HEK293 (cell line): ENCODE measurements at regions not wholly inside any gene's neighbourhood (a gene's known extent, or its start where the extent isn't known, plus 50 kb on each side); places are given as distances from the start of the nearest gene placed in this dataset.

Experiments
- CTCF ChIA-PET: fragments of 350-600 bp; formaldehyde crosslinking; extraction: SDS; loops from one replicate; lab custom pipeline; 2021; ENCODE audit warnings: antibody characterized with exemption; lab: Yijun Ruan, JAX
- POLR2A ChIA-PET: fragments of 300-600 bp; formaldehyde crosslinking; extraction: SDS; loops from one replicate; lab custom pipeline; 2020; ENCODE audit warnings: antibody characterized with exemption, inconsistent platforms; lab: Yijun Ruan, JAX
- H3K27ac ChIP-seq: fragments of 200-500 bp; sonication (Bioruptor generic); 2 replicates; pipeline ENCODE4 v1.5.1; 2014; ENCODE audit warnings: low read depth, low read length, control low read depth, inconsistent platforms; ENCODE audit errors: extremely low read depth
- H3K36me3 ChIP-seq, 2 experiments: fragments of 200-500 bp in 1 of 2; sonication (Bioruptor generic) in 1 of 2; 1 replicate in 1 of 2; 2 replicates in 1 of 2; pipeline ENCODE4 v1.5.1; 2014 to 2017; ENCODE audit warnings: inconsistent platforms in 2 of 2, low read length in 2 of 2; ENCODE audit not compliant: control insufficient read depth in 2 of 2, insufficient read depth in 1 of 2
- H3K4me1 ChIP-seq: fragments of 200-500 bp; sonication (Bioruptor generic); 2 replicates; pipeline ENCODE4 v1.5.1; 2014; ENCODE audit warnings: mild to moderate bottlenecking, low read length, inconsistent platforms; ENCODE audit not compliant: control insufficient read depth, insufficient read depth
- H3K4me3 ChIP-seq: 2 replicates; pipeline ENCODE4 v1.5.1; 2011; ENCODE audit warnings: low read depth, mild to moderate bottlenecking, control low read depth, low read length, moderate library complexity
- H3K9me3 ChIP-seq: fragments of 200-500 bp; sonication (Bioruptor generic); 2 replicates; pipeline ENCODE4 v1.5.1; 2014; ENCODE audit warnings: low read depth, low read length, inconsistent platforms; ENCODE audit not compliant: control insufficient read depth, insufficient read depth
- BCL11A ChIP-seq: fragments of 450-650 bp; formaldehyde crosslinking; IDR thresholded peaks from 2 replicates; pipeline ENCODE4 v1.5.1; 2016; ENCODE audit warnings: low read depth, missing biosample characterization, missing genetic modification characterization
- SCRT1 ChIP-seq: fragments of 450-650 bp; formaldehyde crosslinking; IDR thresholded peaks from 2 replicates; pipeline ENCODE4 v1.5.1; 2016; ENCODE audit warnings: missing biosample characterization, missing genetic modification characterization, borderline replicate concordance
- TCF7L2 ChIP-seq: IDR thresholded peaks from 2 replicates; pipeline ENCODE4 v1.6.1; 2011; ENCODE audit warnings: low read depth, mild to moderate bottlenecking, inconsistent platforms, low read length, moderate library complexity, borderline replicate concordance
- WT1 ChIP-seq: fragments of 450-650 bp; formaldehyde crosslinking; IDR thresholded peaks from 2 replicates; pipeline ENCODE4 v1.5.1; 2016; ENCODE audit warnings: missing biosample characterization, missing genetic modification characterization
- ZBTB17 ChIP-seq: fragments of 450-650 bp; formaldehyde crosslinking; IDR thresholded peaks from 2 replicates; pipeline ENCODE4 v1.5.1; 2016; ENCODE audit warnings: missing biosample characterization, missing genetic modification characterization
- ZFP69B ChIP-seq: fragments of 450-650 bp; formaldehyde crosslinking; IDR thresholded peaks from 2 replicates; pipeline ENCODE4 v1.5.1; 2016; ENCODE audit warnings: missing biosample characterization, missing genetic modification characterization
- ZNF138 ChIP-seq: fragments of 450-650 bp; formaldehyde crosslinking; IDR thresholded peaks from 2 replicates; pipeline ENCODE4 v1.5.1; 2016; ENCODE audit warnings: missing biosample characterization, missing genetic modification characterization, borderline replicate concordance
- ZNF16 ChIP-seq: fragments of 450-650 bp; formaldehyde crosslinking; IDR thresholded peaks from 2 replicates; pipeline ENCODE4 v1.5.1; 2016; ENCODE audit warnings: low read depth, missing biosample characterization, missing genetic modification characterization
- ZNF174 ChIP-seq: fragments of 450-650 bp; formaldehyde crosslinking; IDR thresholded peaks from 2 replicates; pipeline ENCODE4 v1.5.0; 2017; ENCODE audit warnings: missing biosample characterization, mild to moderate bottlenecking, missing genetic modification characterization
- ZNF184 ChIP-seq: fragments of 450-650 bp; IDR thresholded peaks from 2 replicates; pipeline ENCODE4 v1.5.1; 2018; ENCODE audit warnings: missing biosample characterization, mild to moderate bottlenecking, missing genetic modification characterization
- ZNF214 ChIP-seq: fragments of 450-650 bp; formaldehyde crosslinking; IDR thresholded peaks from 2 replicates; pipeline ENCODE4 v1.5.1; 2017; ENCODE audit warnings: missing biosample characterization, mild to moderate bottlenecking, missing genetic modification characterization, borderline replicate concordance
- ZNF23 ChIP-seq: fragments of 450-650 bp; formaldehyde crosslinking; IDR thresholded peaks from 2 replicates; pipeline ENCODE4 v1.5.1; 2016; ENCODE audit warnings: missing biosample characterization, missing genetic modification characterization, borderline replicate concordance
- ZNF266 ChIP-seq: fragments of 450-650 bp; formaldehyde crosslinking; IDR thresholded peaks from 2 replicates; pipeline ENCODE4 v1.5.1; 2016; ENCODE audit warnings: missing biosample characterization, missing genetic modification characterization, low read depth
- ZNF274 ChIP-seq, 2 experiments: fragments of 200-500 bp in 1 of 2; fragments of 450-650 bp in 1 of 2; sonication (Bioruptor generic) in 1 of 2; formaldehyde crosslinking in 1 of 2; IDR thresholded peaks; 2 replicates each; pipeline versions ENCODE4 v1.5.1 to v1.6.1; 2014 to 2016; ENCODE audit warnings: borderline replicate concordance in 1 of 2, inconsistent platforms in 1 of 2, low read length in 1 of 2, missing biosample characterization in 1 of 2, missing genetic modification characterization in 1 of 2
- ZNF544 ChIP-seq: fragments of 450-650 bp; formaldehyde crosslinking; IDR thresholded peaks from 2 replicates; pipeline ENCODE4 v1.5.0; 2017; ENCODE audit warnings: missing biosample characterization, missing genetic modification characterization
- ZNF561 ChIP-seq: fragments of 450-650 bp; IDR thresholded peaks from 2 replicates; pipeline ENCODE4 v1.5.1; 2018; ENCODE audit warnings: missing biosample characterization, missing genetic modification characterization, borderline replicate concordance
- ZNF654 ChIP-seq: fragments of 450-650 bp; formaldehyde crosslinking; IDR thresholded peaks from 2 replicates; pipeline ENCODE4 v1.5.1; 2016; ENCODE audit warnings: low read depth, missing biosample characterization, missing genetic modification characterization
- ZNF791 ChIP-seq: fragments of 450-650 bp; formaldehyde crosslinking; IDR thresholded peaks from 2 replicates; pipeline ENCODE4 v1.5.1; 2016; ENCODE audit warnings: missing biosample characterization, missing genetic modification characterization
- TF ChIP-seq, protein P1 (sequence below): fragments of 450-650 bp; formaldehyde crosslinking; IDR thresholded peaks from 2 replicates; pipeline ENCODE4 v1.5.1; 2016; ENCODE audit warnings: missing biosample characterization, missing genetic modification characterization
- TF ChIP-seq, protein P2 (sequence below): fragments of 450-650 bp; formaldehyde crosslinking; IDR thresholded peaks from 2 replicates; pipeline ENCODE4 v1.5.1; 2016; ENCODE audit warnings: missing biosample characterization, missing genetic modification characterization
- TF ChIP-seq, protein P3 (sequence below): fragments of 450-650 bp; formaldehyde crosslinking; IDR thresholded peaks from 2 replicates; pipeline ENCODE4 v1.5.1; 2016; ENCODE audit warnings: missing biosample characterization, missing genetic modification characterization
- TF ChIP-seq, protein P4 (sequence below): fragments of 450-650 bp; formaldehyde crosslinking; IDR thresholded peaks from 2 replicates; pipeline ENCODE4 v1.5.1; 2016; ENCODE audit warnings: missing biosample characterization, missing genetic modification characterization
- TF ChIP-seq, protein P5 (sequence below): fragments of 450-650 bp; formaldehyde crosslinking; IDR thresholded peaks from 2 replicates; pipeline ENCODE4 v1.5.1; 2016; ENCODE audit warnings: missing biosample characterization, missing genetic modification characterization, low read depth

DNA sequence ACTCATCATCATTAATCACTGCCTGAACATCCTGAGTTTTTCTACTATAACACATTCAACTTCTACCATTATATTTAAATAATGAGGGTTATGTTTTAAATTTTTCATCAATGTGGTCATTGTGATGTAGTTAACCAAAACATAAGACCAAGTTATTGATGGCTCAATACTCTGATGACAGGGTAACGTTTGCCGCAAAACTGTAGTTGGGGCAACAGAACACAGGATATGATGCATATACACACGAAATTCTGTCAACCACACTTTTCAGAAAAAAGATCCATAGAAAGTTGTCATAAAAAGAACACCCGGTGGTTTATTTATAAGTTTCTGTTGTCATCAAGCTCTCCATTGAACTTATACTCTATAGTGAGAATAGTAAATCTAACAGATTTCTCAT lies 121.7 kb upstream of the COL11A1 start:
- CTCF ChIA-PET, result no interaction called here

DNA sequence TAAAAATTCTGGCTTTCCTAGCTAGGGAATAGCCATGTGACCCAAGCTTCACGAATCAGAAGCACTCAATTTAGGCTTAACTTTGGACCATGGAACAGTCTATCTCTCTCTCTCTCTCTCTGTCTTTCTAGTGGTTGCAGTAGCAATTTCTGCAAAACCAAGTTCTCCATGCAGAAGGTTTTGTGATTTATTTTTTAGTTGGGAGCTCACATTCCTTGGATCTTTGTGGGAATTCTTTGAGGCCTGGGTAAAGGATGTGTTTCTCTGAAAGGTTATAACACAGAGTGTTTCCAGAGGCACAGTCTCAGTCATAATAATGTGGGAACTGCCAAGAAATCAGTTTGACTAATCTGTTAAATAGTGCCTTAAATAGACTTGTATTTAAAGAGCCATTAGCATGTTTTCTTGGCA lies 112.3 kb upstream of the COL11A1 start:
- no peak for TF ChIP-seq ZFP69B (tag by site-specific recombination)
- no peak for TF ChIP-seq ZNF23
- TF ChIP-seq, protein P1, sequence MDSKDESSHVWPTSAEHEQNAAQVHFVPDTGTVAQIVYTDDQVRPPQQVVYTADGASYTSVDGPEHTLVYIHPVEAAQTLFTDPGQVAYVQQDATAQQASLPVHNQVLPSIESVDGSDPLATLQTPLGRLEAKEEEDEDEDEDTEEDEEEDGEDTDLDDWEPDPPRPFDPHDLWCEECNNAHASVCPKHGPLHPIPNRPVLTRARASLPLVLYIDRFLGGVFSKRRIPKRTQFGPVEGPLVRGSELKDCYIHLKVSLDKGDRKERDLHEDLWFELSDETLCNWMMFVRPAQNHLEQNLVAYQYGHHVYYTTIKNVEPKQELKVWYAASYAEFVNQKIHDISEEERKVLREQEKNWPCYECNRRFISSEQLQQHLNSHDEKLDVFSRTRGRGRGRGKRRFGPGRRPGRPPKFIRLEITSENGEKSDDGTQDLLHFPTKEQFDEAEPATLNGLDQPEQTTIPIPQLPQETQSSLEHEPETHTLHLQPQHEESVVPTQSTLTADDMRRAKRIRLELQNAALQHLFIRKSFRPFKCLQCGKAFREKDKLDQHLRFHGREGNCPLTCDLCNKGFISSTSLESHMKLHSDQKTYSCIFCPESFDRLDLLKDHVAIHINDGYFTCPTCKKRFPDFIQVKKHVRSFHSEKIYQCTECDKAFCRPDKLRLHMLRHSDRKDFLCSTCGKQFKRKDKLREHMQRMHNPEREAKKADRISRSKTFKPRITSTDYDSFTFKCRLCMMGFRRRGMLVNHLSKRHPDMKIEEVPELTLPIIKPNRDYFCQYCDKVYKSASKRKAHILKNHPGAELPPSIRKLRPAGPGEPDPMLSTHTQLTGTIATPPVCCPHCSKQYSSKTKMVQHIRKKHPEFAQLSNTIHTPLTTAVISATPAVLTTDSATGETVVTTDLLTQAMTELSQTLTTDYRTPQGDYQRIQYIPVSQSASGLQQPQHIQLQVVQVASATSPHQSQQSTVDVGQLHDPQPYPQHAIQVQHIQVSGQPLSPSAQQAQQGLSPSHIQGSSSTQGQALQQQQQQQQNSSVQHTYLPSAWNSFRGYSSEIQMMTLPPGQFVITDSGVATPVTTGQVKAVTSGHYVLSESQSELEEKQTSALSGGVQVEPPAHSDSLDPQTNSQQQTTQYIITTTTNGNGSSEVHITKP (tag by site-specific recombination), result no peak
- no peak for TF ChIP-seq ZNF214 (tag by site-specific recombination)
- TF ChIP-seq, protein P2, sequence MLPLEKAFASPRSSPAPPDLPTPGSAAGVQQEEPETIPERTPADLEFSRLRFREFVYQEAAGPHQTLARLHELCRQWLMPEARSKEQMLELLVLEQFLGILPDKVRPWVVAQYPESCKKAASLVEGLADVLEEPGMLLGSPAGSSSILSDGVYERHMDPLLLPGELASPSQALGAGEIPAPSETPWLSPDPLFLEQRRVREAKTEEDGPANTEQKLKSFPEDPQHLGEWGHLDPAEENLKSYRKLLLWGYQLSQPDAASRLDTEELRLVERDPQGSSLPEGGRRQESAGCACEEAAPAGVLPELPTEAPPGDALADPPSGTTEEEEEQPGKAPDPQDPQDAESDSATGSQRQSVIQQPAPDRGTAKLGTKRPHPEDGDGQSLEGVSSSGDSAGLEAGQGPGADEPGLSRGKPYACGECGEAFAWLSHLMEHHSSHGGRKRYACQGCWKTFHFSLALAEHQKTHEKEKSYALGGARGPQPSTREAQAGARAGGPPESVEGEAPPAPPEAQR (tag by site-specific recombination), result no peak
- no peak for TF ChIP-seq WT1 (tag by site-specific recombination)
- no peak for TF ChIP-seq TCF7L2
- no peak for TF ChIP-seq SCRT1 (tag by site-specific recombination)
- TF ChIP-seq ZNF174 (tag by site-specific recombination), result no peak
- TF ChIP-seq ZNF561, result no peak
- TF ChIP-seq ZNF274 (IDR thresholded peaks at IDR 0.05; ENCODE audit: low read length), result no peak
- no peak for TF ChIP-seq ZNF274 (tag by site-specific recombination; IDR thresholded peaks at IDR 0.05; ENCODE audit: borderline replicate concordance)
- TF ChIP-seq BCL11A (tag by site-specific recombination), result no peak
- TF ChIP-seq ZNF138 (tag by site-specific recombination), result no peak
- TF ChIP-seq ZNF184 (tag by site-specific recombination), result no peak
- TF ChIP-seq, protein P3, sequence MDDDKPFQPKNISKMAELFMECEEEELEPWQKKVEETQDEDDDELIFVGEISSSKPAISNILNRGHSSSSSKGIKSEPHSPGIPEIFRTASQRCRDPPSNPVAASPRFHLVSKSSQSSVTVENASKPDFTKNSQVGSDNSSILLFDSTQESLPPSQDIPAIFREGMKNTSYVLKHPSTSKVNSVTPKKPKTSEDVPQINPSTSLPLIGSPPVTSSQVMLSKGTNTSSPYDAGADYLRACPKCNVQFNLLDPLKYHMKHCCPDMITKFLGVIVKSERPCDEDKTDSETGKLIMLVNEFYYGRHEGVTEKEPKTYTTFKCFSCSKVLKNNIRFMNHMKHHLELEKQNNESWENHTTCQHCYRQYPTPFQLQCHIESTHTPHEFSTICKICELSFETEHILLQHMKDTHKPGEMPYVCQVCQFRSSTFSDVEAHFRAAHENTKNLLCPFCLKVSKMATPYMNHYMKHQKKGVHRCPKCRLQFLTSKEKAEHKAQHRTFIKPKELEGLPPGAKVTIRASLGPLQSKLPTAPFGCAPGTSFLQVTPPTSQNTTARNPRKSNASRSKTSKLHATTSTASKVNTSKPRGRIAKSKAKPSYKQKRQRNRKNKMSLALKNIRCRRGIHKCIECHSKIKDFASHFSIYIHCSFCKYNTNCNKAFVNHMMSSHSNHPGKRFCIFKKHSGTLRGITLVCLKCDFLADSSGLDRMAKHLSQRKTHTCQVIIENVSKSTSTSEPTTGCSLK, result no peak
- no peak for TF ChIP-seq ZNF544
- TF ChIP-seq, protein P4, sequence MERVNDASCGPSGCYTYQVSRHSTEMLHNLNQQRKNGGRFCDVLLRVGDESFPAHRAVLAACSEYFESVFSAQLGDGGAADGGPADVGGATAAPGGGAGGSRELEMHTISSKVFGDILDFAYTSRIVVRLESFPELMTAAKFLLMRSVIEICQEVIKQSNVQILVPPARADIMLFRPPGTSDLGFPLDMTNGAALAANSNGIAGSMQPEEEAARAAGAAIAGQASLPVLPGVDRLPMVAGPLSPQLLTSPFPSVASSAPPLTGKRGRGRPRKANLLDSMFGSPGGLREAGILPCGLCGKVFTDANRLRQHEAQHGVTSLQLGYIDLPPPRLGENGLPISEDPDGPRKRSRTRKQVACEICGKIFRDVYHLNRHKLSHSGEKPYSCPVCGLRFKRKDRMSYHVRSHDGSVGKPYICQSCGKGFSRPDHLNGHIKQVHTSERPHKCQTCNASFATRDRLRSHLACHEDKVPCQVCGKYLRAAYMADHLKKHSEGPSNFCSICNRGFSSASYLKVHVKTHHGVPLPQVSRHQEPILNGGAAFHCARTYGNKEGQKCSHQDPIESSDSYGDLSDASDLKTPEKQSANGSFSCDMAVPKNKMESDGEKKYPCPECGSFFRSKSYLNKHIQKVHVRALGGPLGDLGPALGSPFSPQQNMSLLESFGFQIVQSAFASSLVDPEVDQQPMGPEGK (tag by site-specific recombination), result no peak
- no peak for TF ChIP-seq ZNF791 (tag by site-specific recombination)
- TF ChIP-seq ZBTB17 (tag by site-specific recombination), result no peak
- TF ChIP-seq ZNF654 (tag by site-specific recombination), result no peak
- ChIA-PET POLR2A (no interaction called here), CTCF (no interaction called here)
- Histone ChIP-seq H3K36me3 (no peaks in the 10 kb centered on the region), H3K4me3 (no peak overlapping the region), H3K4me1 (no peaks in the 10 kb centered on the region), H3K9me3 (no peaks in the 10 kb centered on the region), H3K27ac (no peak overlapping the region)

More for the DNA sequence above, 121.7 kb upstream of the COL11A1 start:
- Histone ChIP-seq H3K4me3 (no peak overlapping the region), H3K4me1 (no peaks in the 10 kb centered on the region), H3K9me3 (no peaks in the 10 kb centered on the region), H3K27ac (no peak overlapping the region), H3K36me3 (no peaks in the 10 kb centered on the region)
- POLR2A ChIA-PET, result no interaction called here
- TF ChIP-seq, protein P5, sequence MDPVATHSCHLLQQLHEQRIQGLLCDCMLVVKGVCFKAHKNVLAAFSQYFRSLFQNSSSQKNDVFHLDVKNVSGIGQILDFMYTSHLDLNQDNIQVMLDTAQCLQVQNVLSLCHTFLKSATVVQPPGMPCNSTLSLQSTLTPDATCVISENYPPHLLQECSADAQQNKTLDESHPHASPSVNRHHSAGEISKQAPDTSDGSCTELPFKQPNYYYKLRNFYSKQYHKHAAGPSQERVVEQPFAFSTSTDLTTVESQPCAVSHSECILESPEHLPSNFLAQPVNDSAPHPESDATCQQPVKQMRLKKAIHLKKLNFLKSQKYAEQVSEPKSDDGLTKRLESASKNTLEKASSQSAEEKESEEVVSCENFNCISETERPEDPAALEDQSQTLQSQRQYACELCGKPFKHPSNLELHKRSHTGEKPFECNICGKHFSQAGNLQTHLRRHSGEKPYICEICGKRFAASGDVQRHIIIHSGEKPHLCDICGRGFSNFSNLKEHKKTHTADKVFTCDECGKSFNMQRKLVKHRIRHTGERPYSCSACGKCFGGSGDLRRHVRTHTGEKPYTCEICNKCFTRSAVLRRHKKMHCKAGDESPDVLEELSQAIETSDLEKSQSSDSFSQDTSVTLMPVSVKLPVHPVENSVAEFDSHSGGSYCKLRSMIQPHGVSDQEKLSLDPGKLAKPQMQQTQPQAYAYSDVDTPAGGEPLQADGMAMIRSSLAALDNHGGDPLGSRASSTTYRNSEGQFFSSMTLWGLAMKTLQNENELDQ (tag by site-specific recombination), result no peak
- TF ChIP-seq ZNF16 (tag by site-specific recombination), result no peak
- TF ChIP-seq ZNF266 (tag by site-specific recombination), result no peak
